ENCODE measurements at regions not wholly inside any gene's neighbourhood (a gene's known extent, or its start where the extent isn't known, plus 50 kb on each side); places are given as distances from the start of the nearest gene placed in this dataset.
A peak's percentile ranks its signal among the peaks of the same experiment; 100 is the strongest.

- no peak for DNase-seq
Observed at GRCh38 chr3:41116851-41117250, 82.5 kb upstream of the CTNNB1 start.

GRCh38 chr3:41117398-41117870 is 81.9 kb upstream of the CTNNB1 start:
- DNase-seq = peak; percentile 89

GRCh38 chr3:41118461-41119390 is 80.6 kb upstream of the CTNNB1 start:
- DNase-seq = no peak

- no peak for DNase-seq
Observed at GRCh38 chr3:41120460-41120859, 78.8 kb upstream of the CTNNB1 start.

- no peak for DNase-seq
Observed at GRCh38 chr3:41125258-41125657, 74.0 kb upstream of the CTNNB1 start.

GRCh38 chr3:41126472-41126871 is 72.8 kb upstream of the CTNNB1 start:
- DNase-seq = no peak

- no peak for DNase-seq
Observed at GRCh38 chr3:41126961-41127360, 72.3 kb upstream of the CTNNB1 start.

- no peak for DNase-seq
Observed at GRCh38 chr3:41127414-41127813, 71.9 kb upstream of the CTNNB1 start.

GRCh38 chr3:41129731-41130130 is 69.6 kb upstream of the CTNNB1 start:
- DNase-seq = no peak

GRCh38 chr3:41131224-41131623 is 68.1 kb upstream of the CTNNB1 start:
- no peak for DNase-seq

GRCh38 chr3:41137686-41138111 is 61.6 kb upstream of the CTNNB1 start:
- DNase-seq = no peak

GRCh38 chr3:41138146-41138545 is 61.2 kb upstream of the CTNNB1 start:
- DNase-seq = no peak

GRCh38 chr3:41138601-41139000 is 60.7 kb upstream of the CTNNB1 start:
- no peak for DNase-seq

GRCh38 chr3:41140242-41140641 is 59.1 kb upstream of the CTNNB1 start:
- no peak for DNase-seq

GRCh38 chr3:41141433-41142167 is 57.7 kb upstream of the CTNNB1 start:
- DNase-seq = no peak

- no peak for DNase-seq
Observed at GRCh38 chr3:41143421-41144031, 55.8 kb upstream of the CTNNB1 start.

- no peak for DNase-seq
Observed at GRCh38 chr3:41144631-41145030, 54.7 kb upstream of the CTNNB1 start.

GRCh38 chr3:41148478-41148877 is 50.8 kb upstream of the CTNNB1 start:
- DNase-seq = no peak

- no peak for DNase-seq
Observed at GRCh38 chr3:41148901-41149300, 50.4 kb upstream of the CTNNB1 start.
